ENCODE measurements at regions not wholly inside any gene's neighbourhood (a gene's known extent, or its start where the extent isn't known, plus 50 kb on each side); places are given as distances from the start of the nearest gene placed in this dataset.
"Not testable (repeated sequence)": the region's sequence is repeated elsewhere in the genome, so short reads cannot be mapped to it uniquely, and the experiment has no call there.

DNA sequence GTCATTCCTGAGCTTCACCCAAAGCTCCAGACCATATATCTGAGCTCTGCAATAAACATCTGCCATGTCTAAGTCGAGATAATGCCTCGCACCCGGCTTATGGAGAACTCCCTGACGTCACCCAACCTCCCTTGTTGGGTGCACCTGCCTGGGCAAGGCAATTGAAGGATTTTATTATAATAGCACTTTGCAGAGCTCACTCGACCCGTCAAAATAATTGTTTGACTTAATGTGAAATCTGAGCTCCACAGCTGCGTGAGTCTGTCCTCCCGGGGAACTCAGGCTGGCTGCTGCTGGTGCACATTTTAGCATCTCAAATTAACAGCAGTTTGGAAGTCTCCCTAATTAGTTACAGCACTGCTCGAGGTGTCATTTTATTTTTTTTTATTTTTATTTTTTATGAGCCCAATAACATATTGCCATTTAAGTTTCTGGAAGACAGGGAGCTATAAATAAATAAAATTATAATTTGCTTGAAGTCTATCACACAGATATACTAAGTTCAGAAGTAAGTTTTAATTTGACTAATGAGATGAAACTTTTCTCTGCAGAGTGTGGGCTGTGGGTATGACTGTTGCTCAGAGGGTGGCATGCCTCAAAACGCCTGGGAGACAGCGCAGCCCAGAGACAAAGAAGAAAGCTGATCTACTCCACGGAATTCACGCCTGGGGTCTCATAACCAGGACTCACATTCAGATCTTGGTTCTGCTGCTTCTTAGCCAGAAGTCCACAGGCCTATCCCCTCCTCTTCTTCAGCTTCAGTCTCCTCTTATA lies 401.4 kb upstream of the C16orf82 start:
- no peak for DNase-seq

DNA sequence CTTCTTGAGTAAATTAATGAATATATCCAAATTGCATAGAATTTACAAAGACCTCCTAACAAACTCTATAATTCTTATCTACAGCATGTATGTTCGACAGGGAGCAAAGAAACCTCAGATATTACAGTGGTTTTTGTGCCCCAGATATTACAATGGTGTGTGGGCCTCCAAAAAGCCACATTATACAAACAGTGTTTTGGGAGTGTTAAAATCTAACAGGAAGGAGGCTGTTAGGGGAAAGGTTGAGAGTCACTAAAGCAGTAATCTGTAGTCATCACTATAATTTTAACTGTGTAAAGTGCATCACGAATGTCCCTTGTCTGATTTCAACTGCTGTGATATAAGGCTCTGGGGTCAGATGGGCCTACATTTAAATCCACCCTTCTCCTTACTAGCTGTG lies 400.2 kb upstream of the C16orf82 start:
- DNase-seq, result no peak

- no peak for DNase-seq
Measured at GRCh38 chr16:26667307-26667706, 399.4 kb upstream of the C16orf82 start.

GRCh38 chr16:26668026-26668425 lies 398.7 kb upstream of the C16orf82 start:
- DNase-seq, result no peak

DNA sequence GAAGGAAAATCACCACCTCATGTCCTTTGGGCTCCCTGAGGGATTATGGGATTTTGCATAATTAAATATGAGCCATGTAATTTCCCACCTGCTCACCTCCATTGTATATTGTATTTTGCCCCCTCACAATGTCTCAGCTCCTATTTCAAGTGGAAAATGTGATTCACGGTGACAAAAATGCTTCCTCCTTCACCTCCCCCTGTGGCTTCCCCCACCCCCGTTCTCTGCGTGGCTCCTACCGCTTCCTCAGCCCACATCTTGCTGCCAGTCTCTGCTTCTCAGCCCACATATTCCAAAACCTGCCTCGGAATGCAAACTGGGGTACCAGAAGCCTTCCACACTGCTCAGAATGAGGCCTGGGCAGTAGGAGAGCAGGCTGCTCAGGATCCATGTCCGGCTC lies 394.5 kb upstream of the C16orf82 start:
- DNase-seq, result no peak

- no peak for DNase-seq
Measured at GRCh38 chr16:26673011-26673410, 393.7 kb upstream of the C16orf82 start.

- DNase-seq, result no peak
Measured at GRCh38 chr16:26680671-26681070, 386.1 kb upstream of the C16orf82 start.

DNA sequence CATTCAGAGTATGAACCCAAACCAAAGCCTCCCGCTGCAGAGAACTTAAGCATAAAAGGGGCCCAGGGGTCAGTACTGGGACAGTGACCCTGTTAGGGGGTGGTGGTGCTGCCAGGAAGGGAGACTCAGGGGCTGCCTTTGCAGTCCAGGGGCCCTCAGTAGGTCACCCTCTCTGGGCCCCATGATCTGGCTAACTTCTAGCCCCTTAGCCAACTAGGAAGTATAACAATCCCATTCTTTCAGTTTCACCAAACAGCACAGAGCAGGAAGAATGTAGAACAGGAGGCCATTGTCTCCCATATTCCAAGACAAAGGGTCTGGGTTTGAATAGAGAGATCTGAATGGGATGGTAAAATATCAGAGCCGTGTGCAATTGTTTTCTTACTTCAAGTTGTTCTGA lies 378.6 kb upstream of the C16orf82 start:
- no peak for DNase-seq

DNA sequence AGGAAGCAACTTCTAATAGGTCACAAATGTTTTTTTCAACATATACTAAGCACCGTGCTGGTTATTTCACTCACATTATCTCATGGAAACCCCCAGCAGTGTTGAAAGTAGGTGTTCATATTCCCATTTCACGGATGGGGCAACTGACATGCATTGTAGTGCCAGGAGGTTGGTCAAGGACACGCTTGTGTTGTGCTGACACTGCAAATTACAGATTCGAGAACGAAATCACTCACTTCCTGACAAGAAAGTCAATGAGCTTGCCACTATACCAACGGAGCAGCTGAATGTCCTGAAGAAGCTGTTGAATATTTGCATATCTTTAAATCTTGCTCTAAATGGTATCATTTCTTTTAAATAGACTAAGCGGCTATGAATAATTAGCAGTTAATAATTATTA lies 378.0 kb upstream of the C16orf82 start:
- no peak for DNase-seq

DNA sequence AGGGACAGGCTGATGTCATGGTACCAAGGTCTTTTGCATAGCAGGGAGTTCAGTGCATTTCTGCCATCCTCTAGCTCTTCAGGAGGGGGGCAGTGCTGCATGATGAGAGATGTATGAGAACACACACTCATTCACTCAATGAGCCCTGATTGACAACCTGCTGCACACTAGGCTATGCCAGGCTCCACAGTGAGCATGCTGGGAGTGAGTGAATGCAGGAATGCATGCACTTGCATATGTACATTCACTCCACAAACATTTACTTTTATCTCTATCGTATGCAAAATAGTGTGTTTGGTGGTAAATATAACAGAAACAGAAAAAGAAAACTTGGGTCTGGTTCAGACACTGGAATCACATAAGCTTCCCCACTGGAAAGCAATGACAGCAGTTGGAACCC lies 374.1 kb upstream of the C16orf82 start:
- no peak for DNase-seq

DNA sequence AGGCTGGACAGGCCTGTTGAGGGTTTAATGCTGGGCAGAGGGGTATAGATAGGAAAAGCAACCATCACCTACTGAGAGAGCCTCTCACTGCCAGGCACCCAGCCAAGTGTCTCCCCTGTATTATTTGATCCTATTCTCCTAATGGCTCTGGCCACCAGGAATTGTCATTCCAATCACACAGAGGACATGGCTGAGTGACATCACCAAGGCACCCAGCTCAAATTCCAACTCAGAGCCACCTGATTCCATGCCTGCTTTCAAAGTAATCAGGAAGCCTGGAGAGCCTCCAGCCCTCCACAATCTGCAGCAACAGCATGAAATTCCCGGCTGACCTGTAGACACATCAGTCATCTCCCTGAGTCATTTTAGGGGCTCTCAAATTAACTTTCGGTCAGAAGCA lies 368.9 kb upstream of the C16orf82 start:
- DNase-seq, result no peak

DNA sequence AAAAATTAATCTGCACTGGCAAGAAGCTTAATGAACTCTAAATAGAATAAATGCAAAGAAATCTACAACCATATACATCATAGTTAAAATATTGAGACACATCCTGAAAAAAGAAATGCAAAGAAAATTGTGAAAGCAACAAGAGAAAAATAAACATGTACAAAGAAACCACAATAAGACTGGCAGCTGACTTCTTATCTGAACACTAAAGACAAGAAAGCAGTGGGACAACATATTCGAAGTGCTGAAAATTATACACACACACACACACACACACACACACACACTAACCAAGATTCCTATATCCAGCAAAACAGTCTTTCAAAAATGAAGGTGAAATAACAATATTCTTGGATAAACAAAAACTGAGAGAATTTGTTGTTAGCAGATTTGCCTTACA lies 366.5 kb upstream of the C16orf82 start:
- DNase-seq, result no peak

DNA sequence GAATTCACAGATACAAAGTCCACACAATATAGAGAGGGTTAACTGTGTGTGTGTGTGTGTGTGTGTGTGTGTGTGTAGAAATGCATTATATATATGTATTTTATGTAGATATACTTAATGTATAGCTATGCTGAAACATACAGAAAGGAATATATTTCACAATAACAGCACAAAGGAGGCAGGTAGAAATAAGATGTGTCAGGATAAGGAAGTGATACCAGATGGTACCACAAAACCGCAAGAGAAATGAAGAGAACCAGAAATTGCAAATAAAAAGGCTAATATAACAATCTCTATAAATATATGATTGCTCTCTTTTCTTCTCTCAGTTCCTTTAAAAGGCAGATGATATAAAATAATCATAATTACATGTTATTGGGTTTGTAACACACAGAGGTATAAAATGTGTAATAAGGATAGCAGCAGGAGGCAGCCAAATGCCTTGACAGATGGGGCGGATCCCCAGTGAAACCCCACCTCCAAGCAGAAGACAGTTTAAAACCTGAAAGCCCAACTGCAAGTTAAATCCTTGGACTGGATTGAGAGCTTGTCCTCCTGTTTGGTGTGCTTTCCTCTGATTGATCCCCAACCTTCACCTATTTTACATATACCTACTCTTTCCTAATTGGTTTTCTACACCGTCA lies 365.4 kb upstream of the C16orf82 start:
- DNase-seq, result no peak

- no peak for DNase-seq
Measured at GRCh38 chr16:26705346-26705745, 361.4 kb upstream of the C16orf82 start.

GRCh38 chr16:26708428-26708827 lies 358.3 kb upstream of the C16orf82 start:
- no peak for DNase-seq

DNA sequence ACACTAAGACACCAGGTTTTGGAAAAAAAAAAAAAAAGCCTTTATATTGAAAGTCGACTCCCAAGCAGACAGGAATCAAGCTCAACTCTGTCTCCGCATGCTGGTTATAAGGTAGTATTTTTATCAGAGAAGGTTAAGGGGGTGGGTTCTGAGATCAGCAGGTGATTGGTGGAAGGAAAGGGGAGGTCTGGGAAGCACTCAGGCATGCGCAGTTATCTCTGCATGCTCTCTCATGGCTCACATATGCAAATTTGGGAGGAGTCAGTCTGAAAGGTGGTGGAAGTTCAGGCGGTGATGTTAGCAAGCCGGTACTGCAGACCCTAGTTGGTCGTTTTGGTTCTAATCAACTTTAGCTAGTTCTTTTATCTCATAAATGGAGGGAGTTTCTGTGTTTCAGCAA lies 357.6 kb upstream of the C16orf82 start:
- DNase-seq, result no peak

- no peak for DNase-seq
Measured at GRCh38 chr16:26709754-26710153, 357.0 kb upstream of the C16orf82 start.

- no peak for DNase-seq
Measured at GRCh38 chr16:26710450-26710849, 356.3 kb upstream of the C16orf82 start.

- DNase-seq, result peak; percentile 23
Measured at GRCh38 chr16:26712876-26713275, 353.9 kb upstream of the C16orf82 start.

- no peak for DNase-seq
Measured at GRCh38 chr16:26715969-26716368, 350.8 kb upstream of the C16orf82 start.

DNA sequence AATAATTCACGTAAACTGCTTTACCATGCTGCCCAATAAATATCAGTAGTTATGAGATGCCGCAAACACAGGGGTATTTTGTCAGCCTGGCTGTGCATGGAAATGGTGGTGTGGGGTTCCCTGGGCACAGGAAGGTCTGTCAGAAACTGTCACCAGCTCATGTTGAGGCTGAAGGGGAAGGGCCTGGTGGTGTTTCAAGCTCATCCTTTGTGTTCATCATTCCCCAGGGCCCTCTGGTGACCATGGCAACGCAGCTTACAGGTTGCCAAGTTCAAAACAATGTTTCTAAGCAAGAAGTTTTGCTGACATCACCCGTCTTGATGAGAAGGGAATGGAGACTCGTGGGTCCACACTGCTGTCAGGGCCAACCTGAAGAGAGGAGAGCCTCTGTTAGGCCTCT lies 348.9 kb upstream of the C16orf82 start:
- no peak for DNase-seq

GRCh38 chr16:26721290-26721689 lies 345.4 kb upstream of the C16orf82 start:
- DNase-seq, result no peak

- DNase-seq, result not testable (repeated sequence)
Measured at GRCh38 chr16:26721957-26722356, 344.8 kb upstream of the C16orf82 start.

DNA sequence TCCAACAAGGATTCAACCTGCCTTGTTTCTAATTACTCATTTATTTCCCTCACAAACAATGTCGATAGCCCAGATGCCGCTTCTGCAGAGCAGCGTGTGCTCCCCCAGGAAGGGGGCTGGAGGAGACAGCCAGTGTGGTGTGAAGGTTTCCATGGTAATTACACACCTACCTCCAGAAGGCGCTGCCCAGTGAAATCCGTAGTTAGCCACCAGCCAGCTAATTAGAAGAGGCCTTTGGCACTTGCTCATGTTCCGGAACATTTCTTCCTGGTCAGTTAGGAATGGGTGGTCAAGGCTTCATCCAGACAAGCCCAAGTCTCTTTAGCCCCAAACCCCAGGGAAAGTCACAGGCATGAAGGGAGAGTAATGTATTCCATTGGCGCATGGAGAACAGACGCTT lies 342.5 kb upstream of the C16orf82 start:
- DNase-seq, result no peak

DNA sequence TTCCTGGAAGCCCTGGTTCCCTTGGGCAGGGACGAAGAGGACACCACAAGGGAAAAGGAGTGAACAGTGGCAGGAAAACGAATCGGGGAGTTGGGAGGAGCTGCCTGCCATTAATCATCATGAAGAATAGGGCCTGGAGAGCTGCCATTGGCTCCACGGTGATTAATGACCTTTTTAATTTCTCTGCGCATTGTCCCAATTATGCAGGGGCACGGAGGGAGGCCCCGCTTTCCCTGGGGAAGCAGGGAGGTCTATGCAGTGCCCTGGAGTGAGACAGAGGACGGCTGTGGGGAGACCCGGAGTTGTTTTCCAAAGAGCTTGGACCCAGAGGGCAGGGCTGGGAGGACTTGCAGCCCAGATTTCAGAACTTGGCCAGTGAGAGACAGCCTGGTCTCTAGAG lies 338.9 kb upstream of the C16orf82 start:
- DNase-seq, result no peak

Measured in fibroblast of skin of scalp (primary cell).